ENCODE measurements at regions not wholly inside any gene's neighbourhood (a gene's known extent, or its start where the extent isn't known, plus 50 kb on each side); places are given as distances from the start of the nearest gene placed in this dataset.

- TF ChIP-seq CTCF (IDR thresholded peaks at IDR 0.05) (peak in 5 of 6 experiments; percentile 16 to 55 (median 48)), POLR2A (IDR thresholded peaks at IDR 0.05) (no peak)
Measured at GRCh38 chr16:82344157-82344556, 174.1 kb upstream of the MPHOSPH6 start.

Data from upper lobe of left lung (tissue), 4 donors.